Cardiac muscle cell (in vitro differentiated cells and primary cell): ENCODE measurements at regions not wholly inside any gene's neighbourhood (a gene's known extent, or its start where the extent isn't known, plus 50 kb on each side); places are given as distances from the start of the nearest gene placed in this dataset.
"Not testable (repeated sequence)": the region's sequence is repeated elsewhere in the genome, so short reads cannot be mapped to it uniquely, and the experiment has no call there.

Experiments
- DNase-seq, 2 donors: peaks; one replicate each; pipeline versions ENCODE4 v3.0.0 to v3.0.0-alpha.2; 2010 to 2017; ENCODE audit warnings: low read depth in 1 of 2, low spot score in 1 of 2
- H3K27ac ChIP-seq: fragments of 200-600 bp; sonication (generic); 2 replicates; pipeline ENCODE4 v1.5.1; 2016
- H3K27me3 ChIP-seq: fragments of 200-600 bp; sonication (generic); 2 replicates; pipeline ENCODE4 v1.6.0; 2016; ENCODE audit warnings: control low read depth
- H3K36me3 ChIP-seq: fragments of 200-600 bp; sonication (generic); 2 replicates; pipeline ENCODE4 v1.5.1; 2016; ENCODE audit warnings: control low read depth
- H3K4me1 ChIP-seq: fragments of 200-600 bp; sonication (generic); 2 replicates; pipeline ENCODE4 v1.8.1; 2017; ENCODE audit warnings: low read depth, mild to moderate bottlenecking, mixed run types
- H3K4me3 ChIP-seq: fragments of 200-600 bp; sonication (generic); 2 replicates; pipeline ENCODE4 v1.5.1; 2016; ENCODE audit warnings: mild to moderate bottlenecking
- H3K9me3 ChIP-seq: fragments of 200-600 bp; sonication (generic); 2 replicates; pipeline ENCODE4 v1.5.1; 2017; ENCODE audit warnings: low read depth, mild to moderate bottlenecking, control low read depth
- CTCF ChIP-seq: IDR thresholded peaks from 2 replicates; pipeline ENCODE4 v1.5.1; 2012; ENCODE audit warnings: low read depth, mild to moderate bottlenecking, low read length

GRCh38 chr5:125236981-125237380 lies 490.5 kb upstream of the ZNF608 start:
- Histone ChIP-seq H3K36me3 (no peaks in the 10 kb centered on the region), H3K27me3 (no peaks in the 10 kb centered on the region), H3K4me1 (peaks cover 17% of the 10 kb centered on the region), H3K9me3 (no peaks in the 10 kb centered on the region), H3K27ac (no peak overlapping the region), H3K4me3 (no peak overlapping the region)
- DNase-seq: no peak
- no peak for TF ChIP-seq CTCF

- Histone ChIP-seq H3K27ac (no peak overlapping the region), H3K36me3 (no peaks in the 10 kb centered on the region), H3K9me3 (no peaks in the 10 kb centered on the region), H3K4me1 (no peaks in the 10 kb centered on the region), H3K27me3 (no peaks in the 10 kb centered on the region), H3K4me3 (no peak overlapping the region)
- DNase-seq: no peak
- TF ChIP-seq CTCF: no peak
Measured at GRCh38 chr5:125244531-125244930, 498.1 kb upstream of the ZNF608 start.

GRCh38 chr5:125245216-125245615 lies 498.8 kb upstream of the ZNF608 start:
- Histone ChIP-seq H3K4me3 (no peak overlapping the region), H3K36me3 (no peaks in the 10 kb centered on the region), H3K27ac (no peak overlapping the region), H3K9me3 (no peaks in the 10 kb centered on the region), H3K27me3 (no peaks in the 10 kb centered on the region), H3K4me1 (no peaks in the 10 kb centered on the region)
- DNase-seq: no peak
- TF ChIP-seq CTCF: no peak

- Histone ChIP-seq H3K27me3 (no peaks in the 10 kb centered on the region), H3K27ac (no peak overlapping the region), H3K4me3 (no peak overlapping the region), H3K9me3 (no peaks in the 10 kb centered on the region), H3K36me3 (no peaks in the 10 kb centered on the region), H3K4me1 (no peaks in the 10 kb centered on the region)
- no peak for TF ChIP-seq CTCF
- no peak for DNase-seq
Measured at GRCh38 chr5:125249400-125249799, 503.0 kb upstream of the ZNF608 start.

- H3K36me3 ChIP-seq: no peaks in the 10 kb centered on the region
- no peak for DNase-seq
- TF ChIP-seq CTCF: no peak
Measured at GRCh38 chr5:125251703-125252102, 505.3 kb upstream of the ZNF608 start.

GRCh38 chr5:125253634-125254033 lies 507.2 kb upstream of the ZNF608 start:
- not testable (repeated sequence) for H3K9me3 ChIP-seq, DNase-seq, H3K27me3 ChIP-seq, H3K27ac ChIP-seq, H3K4me3 ChIP-seq, H3K36me3 ChIP-seq
- H3K4me1 ChIP-seq: peaks cover 26% of the 10 kb centered on the region

More at GRCh38 chr5:125251703-125252102, 505.3 kb upstream of the ZNF608 start:
- Histone ChIP-seq H3K4me3 (no peak overlapping the region), H3K9me3 (no peaks in the 10 kb centered on the region), H3K4me1 (peaks cover 8% of the 10 kb centered on the region), H3K27ac (no peak overlapping the region), H3K27me3 (no peaks in the 10 kb centered on the region)
